AG08396 (cell line): ENCODE measurements at regions not wholly inside any gene's neighbourhood (a gene's known extent, or its start where the extent isn't known, plus 50 kb on each side); places are given as distances from the start of the nearest gene placed in this dataset.

ENCODE experiments used
- DNase-seq: peaks from one replicate; pipeline ENCODE4 v3.0.0; 2012; ENCODE audit warnings: low spot score, mixed read lengths

DNA sequence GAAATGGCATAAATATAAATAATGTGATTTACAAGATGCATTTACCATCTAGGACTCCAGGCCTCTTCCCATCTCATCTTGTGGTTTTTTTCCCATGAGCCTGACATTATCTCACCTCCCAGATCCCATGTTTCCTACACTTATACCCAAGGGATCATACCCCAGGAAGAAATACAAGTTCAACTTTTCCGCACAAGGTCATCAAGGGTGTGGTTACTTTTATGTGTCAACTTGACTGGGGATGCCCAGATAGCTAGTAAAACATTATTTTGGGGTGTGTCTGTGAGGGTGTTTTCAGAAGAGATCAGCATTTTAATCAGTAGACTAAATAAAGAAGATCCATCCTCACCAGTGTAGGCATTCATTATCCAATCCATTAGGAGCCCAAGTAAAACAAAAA lies 176.3 kb upstream of the TNFAIP3 start:
- DNase-seq: no peak

- no peak for DNase-seq
These were observed 174.8 kb upstream of the TNFAIP3 start for GRCh38 chr6:137692308-137692707.

DNA sequence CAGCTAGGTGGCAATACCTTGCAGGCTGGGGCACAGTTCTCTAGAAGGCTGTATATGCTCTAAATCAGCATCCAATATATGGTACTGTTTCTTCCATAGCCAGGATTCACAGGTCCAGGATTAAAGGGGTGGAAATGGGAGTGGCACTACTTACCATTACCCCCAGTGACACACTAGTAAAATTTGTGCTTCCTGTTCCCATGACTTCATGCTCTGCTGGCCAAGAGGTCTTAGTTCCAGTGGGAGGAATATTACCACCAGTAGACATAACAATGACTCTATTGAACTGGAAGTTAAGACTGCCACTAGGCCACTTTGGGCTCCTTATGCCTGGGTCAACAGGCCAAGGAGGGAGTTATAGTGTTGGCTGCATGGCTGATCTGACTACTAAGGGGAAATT lies 174.3 kb upstream of the TNFAIP3 start:
- no peak for DNase-seq

GRCh38 chr6:137693711-137694110 lies 173.3 kb upstream of the TNFAIP3 start:
- DNase-seq: no peak

DNA sequence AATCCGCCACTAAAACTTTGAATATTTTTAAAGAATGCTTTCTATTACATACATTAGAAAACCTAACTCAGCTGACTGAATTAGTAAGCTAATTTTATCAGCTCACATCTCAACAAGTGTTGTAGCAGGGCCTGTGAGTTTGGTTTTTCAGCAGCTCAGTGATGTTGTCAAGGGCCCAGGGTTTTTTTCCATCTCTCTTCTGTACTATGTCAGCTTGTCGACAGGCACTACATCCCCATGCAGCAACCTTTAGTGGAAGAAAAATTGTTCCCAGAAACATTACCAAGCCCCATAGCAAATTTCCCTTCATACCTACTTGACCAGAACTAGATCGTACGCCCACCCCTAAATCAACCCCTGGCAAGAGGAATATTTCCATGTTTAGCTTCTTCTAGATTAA lies 170.3 kb upstream of the TNFAIP3 start:
- no peak for DNase-seq

DNA sequence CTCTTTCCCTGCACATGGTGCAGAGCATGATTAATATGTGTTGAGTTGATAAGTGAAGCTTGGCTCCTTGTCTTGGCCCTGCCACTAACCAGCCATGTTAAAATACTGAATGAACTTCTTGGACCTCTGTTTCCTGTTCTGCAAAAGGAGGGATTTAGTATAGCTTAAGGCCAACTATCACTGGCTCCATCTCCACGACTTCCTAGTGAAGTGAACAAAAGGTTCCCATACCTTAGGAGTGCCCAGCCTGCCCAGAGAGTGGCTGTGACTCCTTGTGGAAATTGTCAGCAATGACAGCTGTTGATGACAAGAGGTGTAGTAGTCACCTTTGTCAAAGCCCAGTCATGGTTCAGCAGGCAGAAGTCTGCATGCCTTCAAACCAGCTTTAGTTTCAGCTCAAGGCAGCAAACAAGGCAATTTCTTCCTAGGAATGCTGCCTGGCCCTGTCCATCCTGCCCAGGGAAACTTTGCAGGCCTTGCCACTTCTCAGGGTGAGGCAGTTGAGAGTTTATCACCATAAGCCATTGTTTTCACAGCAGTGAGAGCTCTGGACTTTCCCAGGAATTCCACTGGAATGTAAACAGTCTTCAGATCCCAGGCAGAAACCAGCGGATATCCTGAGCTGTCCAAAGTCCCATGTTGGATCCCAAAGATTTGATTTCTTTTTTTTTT lies 169.7 kb upstream of the TNFAIP3 start:
- DNase-seq: peak; percentile 15

DNA sequence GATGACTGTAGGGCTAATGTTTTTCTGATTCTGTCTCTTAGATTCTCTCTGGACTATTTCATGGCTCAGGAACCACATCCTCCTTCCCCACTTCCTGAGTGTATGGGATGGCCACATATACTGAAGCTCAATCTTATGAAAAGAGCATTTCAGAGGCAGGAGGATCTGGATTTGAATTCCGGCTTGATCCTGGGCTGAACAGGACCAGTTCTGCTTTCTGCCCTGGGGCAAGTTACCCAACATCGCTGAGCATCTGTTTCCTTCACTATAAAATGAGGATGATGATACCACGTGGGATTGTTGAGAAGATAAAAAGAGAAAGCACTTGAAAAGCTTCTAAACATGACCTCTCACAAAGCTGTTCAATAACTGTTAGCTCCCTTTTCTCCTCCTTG lies 168.4 kb upstream of the TNFAIP3 start:
- DNase-seq: no peak

- DNase-seq: no peak
These were observed 167.9 kb upstream of the TNFAIP3 start for GRCh38 chr6:137699031-137699683.

DNA sequence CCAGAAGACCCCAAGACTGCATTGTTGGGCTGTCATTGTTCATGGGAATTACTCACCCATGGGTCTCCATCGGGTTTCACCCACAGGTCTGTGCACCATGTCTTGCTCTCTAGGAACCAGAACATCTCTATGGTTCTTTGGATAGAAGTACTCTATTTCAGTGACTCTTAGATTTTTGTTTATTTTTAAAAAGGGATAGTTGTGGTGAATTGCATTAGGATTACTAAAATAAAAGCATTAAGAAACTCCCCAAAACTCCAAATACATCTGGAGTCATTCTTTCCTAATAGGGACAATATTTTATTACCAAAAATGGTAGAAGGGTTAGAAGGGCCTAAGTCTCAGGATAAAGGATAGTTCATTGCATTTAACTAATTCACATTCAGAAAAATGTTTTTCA lies 166.9 kb upstream of the TNFAIP3 start:
- no peak for DNase-seq

GRCh38 chr6:137700751-137701477 lies 166.1 kb upstream of the TNFAIP3 start:
- no peak for DNase-seq

DNA sequence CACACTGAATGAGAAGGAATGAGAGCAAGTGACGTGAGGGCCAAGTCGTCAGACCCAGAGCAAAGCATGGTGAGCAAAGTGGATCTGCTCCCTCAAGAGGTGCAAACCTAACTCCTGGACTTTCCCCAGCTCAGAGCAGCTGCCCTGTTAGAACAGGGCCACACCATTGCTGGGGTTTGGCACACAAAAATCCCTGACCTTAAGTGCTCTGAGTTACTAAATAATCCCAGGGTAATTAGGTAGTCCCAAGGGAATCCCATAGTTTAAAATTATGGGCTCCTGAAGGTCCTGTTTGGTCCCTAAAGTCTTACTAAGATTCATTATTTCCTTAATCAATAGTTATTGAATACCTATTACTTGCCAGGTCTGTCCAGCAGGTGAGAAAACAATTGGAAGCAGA lies 165.1 kb upstream of the TNFAIP3 start:
- no peak for DNase-seq

DNA sequence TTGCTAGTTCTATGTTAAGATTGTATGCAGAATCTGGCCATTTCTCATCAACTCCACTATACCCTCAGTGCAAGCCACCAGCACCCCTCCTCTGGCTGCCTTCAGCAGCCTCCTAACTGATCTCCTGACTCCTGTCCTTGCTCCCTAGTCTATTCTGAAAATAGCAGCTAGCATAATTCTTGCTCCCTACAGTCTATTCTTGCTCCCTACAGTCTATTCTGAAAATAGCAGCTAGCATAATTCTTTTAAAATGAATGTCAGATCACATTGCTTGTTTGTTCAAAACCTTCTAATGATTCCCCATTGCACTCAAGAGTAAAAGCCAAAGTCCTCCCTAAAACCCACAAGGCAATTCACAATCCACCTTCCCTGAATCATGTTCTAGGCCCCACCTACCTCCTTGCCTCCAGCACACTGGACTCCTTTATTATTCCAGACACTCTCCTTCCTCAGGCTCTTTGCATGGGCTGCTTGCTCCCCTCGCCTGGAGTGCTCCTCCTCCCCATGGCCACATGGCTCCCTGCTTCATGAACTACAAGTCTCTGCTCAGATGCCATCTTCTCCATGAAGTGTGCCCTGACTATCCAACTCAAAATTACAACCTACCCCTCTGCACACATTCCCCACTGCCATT lies 164.2 kb upstream of the TNFAIP3 start:
- DNase-seq: no peak

DNA sequence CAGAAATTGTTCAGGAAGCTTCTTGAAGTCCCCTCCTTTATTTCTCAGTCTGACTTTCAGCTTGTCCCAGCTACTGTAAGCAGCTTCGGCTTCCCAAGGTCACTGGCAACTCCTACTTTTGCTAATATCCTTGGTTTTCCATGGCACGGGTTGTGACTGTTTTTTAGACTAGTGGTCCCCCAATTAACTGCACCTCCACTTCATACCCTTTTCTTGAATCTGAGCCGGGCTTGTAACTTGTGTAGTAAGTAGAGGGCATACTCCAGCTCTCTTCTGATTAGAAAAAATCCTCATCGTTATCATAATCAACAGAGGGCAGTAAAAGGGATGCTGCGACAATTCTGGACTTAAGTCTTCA lies 162.3 kb upstream of the TNFAIP3 start:
- no peak for DNase-seq

GRCh38 chr6:137705160-137706082 lies 161.6 kb upstream of the TNFAIP3 start:
- DNase-seq: peak; percentile 59

DNA sequence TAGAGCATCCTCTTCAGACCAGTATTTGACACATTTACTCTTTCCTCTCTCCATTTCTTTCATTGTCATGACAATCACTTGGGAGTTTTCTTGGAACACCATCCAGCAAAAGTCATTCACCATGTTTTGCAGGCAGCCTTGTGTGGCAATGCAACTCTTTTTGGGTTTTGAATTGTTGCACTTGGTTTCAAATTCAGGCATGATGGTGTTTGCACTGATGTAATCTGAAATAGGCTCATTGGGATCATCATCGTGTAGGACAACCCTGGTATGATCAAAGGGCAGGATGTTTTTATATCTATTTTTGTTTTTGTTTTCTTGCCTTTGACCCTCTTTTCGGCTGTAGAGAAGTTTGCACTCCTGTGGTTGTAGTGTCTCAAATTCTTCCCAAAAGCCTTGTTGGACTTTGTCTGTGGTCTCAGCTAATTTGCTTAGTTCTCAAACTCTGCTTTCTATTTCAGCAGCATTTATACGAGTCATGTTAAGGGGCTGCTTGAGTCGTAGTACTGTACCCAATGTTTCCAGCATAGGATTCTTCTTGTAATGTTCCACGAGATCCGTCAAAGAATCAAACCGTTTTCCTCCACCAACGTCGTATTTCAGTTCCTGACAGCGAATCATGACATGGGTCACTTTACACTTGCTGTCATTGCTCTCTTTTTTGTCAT lies 160.8 kb upstream of the TNFAIP3 start:
- DNase-seq: no peak

DNA sequence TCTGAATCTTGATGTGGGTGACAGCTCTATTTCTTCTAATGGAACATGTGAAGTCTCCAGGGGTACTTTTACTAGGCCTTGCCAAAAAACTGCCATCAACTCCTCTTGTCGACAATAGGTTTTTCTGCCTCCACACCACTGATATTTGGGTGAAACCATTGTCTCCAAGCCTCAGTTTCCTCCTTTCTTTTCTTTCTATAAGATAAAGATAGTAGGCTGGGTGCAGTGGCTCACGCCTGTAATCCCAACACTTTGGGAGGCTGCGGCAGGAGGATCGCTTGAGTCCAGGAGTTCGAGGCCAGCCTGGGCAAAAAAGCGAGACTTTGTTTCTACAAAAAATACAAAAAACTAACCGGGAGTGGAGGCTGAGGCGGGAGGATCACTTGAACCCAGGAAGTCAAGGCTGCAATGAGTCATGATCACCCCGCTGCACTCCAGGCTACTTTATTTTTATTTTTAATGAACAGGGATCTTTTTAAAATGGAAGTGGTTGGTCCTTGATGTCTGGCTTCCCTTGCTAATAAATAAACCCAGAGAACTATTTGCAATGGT lies 159.9 kb upstream of the TNFAIP3 start:
- no peak for DNase-seq

DNA sequence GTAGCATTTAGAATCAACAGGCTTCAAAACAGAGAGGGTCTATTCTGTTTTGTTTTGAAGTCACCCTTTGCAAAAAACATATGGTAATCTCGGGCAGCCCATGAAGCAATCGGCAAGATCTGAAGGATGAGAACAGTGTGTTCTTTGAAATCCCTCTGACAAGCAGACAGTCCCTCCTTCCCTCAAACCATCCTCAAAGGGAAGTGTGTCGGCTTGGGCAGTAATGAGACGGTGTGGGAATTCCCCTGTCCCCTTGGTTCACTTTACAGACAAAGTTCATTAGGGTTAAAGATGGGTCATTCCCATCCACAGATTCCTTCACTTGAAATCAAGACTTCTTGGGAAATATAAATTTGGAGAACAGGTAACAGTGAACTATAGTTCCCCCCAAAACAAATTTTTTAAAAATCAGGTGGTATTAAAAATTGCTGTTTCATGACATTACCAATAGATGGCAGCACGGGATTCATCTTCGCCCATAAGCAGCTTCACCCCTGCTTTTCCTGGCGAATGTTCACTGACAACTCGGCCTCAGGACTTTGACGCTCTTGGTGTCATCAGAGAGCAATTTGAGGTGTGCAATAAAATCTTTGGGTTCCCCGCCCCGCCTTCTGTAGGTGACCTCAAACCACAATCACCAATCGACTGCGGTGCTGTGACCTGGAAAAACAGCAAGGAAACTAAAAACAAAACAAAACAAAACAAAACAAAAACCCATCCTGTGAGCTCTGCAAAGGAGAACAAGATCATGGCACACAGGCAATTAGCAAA lies 159.3 kb upstream of the TNFAIP3 start:
- peak; percentile 52 for DNase-seq

DNA sequence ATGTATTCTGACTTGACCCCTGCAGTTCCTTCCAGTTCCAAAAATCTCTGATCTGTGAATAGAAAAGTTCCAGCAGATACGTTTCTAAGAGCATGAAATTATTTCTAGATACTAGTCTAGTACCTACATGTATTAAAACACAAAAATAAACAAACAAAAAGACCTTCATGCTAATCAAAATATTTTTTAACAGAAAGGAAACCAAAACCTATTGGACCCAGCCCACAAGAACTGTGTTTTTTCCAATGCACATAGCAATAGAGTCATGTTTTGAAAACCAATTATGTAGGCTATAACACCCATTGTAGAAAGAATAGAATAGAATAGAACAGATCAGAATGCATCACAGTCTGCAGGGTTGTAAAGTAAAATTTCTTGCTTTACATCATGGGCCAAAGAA lies 158.6 kb upstream of the TNFAIP3 start:
- no peak for DNase-seq

- no peak for DNase-seq
These were observed 157.4 kb upstream of the TNFAIP3 start for GRCh38 chr6:137709424-137710236.
